ENCODE measurements at regions not wholly inside any gene's neighbourhood (a gene's known extent, or its start where the extent isn't known, plus 50 kb on each side); places are given as distances from the start of the nearest gene placed in this dataset.

DNA sequence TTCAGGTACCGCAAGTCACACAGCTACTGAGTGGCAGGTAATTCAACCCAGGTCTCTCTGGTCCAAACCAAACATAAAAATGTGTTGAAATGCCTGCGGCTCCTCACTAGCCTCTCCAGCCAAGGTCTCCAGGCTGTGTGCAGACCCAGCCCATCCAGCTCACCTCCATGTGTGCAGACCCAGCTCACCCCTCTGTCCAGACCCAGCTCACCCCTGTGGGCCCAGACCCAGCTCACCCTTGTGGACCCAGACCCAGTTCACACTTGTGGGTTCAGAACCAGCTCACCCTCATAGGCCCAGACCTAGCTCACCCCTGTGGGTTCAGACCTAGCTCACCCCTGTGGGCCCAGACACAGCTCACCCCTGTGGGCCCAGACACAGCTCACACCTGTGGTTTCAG lies 188.0 kb upstream of the ADCY2 start:
- TF ChIP-seq, protein P1, sequence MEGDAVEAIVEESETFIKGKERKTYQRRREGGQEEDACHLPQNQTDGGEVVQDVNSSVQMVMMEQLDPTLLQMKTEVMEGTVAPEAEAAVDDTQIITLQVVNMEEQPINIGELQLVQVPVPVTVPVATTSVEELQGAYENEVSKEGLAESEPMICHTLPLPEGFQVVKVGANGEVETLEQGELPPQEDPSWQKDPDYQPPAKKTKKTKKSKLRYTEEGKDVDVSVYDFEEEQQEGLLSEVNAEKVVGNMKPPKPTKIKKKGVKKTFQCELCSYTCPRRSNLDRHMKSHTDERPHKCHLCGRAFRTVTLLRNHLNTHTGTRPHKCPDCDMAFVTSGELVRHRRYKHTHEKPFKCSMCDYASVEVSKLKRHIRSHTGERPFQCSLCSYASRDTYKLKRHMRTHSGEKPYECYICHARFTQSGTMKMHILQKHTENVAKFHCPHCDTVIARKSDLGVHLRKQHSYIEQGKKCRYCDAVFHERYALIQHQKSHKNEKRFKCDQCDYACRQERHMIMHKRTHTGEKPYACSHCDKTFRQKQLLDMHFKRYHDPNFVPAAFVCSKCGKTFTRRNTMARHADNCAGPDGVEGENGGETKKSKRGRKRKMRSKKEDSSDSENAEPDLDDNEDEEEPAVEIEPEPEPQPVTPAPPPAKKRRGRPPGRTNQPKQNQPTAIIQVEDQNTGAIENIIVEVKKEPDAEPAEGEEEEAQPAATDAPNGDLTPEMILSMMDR (conservative IDR thresholded peaks at IDR 0.05; ENCODE audit: low read depth, low read length): no peak
- no peak for DNase-seq (ENCODE audit: low read depth)
- no peak overlapping the region for H3K4me3 ChIP-seq (ENCODE audit: low read length)

DNA sequence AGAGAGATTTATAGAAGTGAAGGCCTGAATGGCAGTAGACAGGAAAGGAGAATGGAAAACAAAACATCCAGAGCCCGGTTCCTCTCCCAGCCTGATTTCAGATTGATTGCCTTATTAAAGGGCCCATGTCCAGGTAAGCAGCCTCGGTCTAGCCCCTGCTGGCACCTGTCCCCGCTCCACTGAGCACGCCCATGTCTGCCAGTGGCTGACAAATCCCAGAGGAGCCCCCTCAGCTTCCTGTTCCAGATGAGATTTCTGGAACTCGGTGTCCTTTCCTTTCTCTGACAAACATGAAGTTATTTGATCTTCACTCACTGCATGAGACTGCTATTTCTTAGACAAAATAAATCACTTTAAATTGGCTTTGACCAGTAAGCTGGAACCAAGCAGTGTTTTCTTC lies 187.0 kb upstream of the ADCY2 start:
- TF ChIP-seq, protein P1 (conservative IDR thresholded peaks at IDR 0.05; ENCODE audit: low read depth, low read length): no peak
- no peak for DNase-seq (ENCODE audit: low read depth)

DNA sequence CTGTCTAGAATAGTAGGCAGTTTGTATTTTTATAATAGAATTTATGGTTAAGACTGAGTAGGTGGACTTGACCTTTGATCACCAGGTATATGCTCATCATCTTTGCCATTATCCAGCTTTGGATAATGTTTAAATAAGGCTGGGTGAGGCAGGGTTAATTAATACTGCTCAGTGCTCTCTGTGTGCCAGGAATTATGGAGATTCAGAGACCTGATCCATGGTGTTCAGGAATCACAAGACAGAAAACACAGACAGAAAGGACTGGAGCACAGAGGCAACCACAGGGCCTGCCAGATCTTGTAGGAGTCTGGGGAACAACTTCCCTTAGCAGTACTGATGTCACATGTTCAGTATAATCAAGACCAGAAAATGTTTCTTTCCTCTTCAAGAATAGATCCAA lies 186.3 kb upstream of the ADCY2 start:
- H3K4me3 ChIP-seq (ENCODE audit: low read length): no peak overlapping the region
- DNase-seq (ENCODE audit: low read depth): no peak
- TF ChIP-seq, protein P1 (conservative IDR thresholded peaks at IDR 0.05; ENCODE audit: low read depth, low read length): no peak

More for the DNA sequence above, 187.0 kb upstream of the ADCY2 start:
- H3K4me3 ChIP-seq (ENCODE audit: low read length): no peak overlapping the region

DNA sequence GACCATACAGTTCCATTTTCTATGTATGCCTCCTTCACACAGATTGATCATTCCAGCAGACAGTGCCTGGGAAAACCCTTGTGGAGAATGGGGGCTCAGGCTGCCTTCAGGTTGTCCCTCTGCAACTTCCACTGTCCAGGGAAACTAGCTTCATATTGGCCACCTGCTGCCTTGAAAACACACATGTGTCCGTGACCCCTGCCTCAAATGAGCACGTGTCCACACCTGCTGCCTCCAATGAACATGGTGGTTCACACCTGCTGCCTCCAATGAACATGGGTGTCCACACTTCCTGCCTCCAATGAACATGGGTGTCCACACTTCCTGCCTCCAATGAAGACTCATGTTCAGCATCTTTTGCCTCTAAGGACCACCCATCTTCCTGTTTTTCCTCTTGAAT lies 185.4 kb upstream of the ADCY2 start:
- H3K4me3 ChIP-seq (ENCODE audit: low read length): no peak overlapping the region
- TF ChIP-seq, protein P1 (conservative IDR thresholded peaks at IDR 0.05; ENCODE audit: low read depth, low read length): no peak
- DNase-seq (ENCODE audit: low read depth): no peak

DNA sequence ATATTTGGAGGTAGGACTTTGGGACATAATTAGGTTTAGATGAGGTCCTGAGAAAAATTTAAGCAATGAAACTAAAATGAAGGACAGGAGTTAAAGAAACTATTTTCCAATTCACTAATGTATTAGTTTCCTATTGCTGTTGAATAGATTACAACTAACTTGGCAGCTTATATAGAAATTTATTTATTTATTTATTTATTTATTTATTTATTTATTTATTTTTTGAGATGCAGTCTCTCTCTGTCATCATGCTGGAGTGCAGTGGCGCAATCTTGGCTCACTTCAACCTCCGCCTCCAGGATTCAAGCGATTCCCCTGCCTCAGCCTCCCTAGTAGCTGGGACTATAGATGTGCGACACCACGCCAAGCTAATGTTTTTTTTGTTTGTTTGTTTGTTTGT lies 182.4 kb upstream of the ADCY2 start:
- TF ChIP-seq, protein P1 (conservative IDR thresholded peaks at IDR 0.05; ENCODE audit: low read depth, low read length): no peak
- H3K4me3 ChIP-seq (ENCODE audit: low read length): no peak overlapping the region
- no peak for DNase-seq (ENCODE audit: low read depth)

DNA sequence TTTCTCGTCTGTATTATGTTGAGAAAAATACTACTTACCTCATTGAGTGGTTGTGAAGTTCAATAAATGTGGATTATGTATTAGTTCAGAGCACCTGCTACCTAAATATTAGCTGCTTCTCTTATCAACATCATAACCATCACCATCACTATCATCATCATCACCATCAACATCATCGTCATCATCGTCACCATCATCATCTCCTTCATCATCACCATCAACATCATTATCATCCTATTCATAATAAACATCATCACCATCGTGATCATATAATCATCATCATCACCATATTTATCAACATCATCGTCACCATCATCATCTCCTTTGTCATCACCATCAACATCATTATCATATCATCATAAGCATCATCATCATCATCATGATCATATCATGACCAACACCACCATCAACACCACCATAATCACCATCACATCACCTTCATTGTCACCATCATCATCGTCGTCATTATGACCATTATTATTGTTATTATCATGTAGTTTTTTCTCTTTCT lies 181.0 kb upstream of the ADCY2 start:
- DNase-seq (ENCODE audit: low read depth): no peak
- TF ChIP-seq, protein P1 (conservative IDR thresholded peaks at IDR 0.05; ENCODE audit: low read depth, low read length): no peak
- no peak overlapping the region for H3K4me3 ChIP-seq (ENCODE audit: low read length)

DNA sequence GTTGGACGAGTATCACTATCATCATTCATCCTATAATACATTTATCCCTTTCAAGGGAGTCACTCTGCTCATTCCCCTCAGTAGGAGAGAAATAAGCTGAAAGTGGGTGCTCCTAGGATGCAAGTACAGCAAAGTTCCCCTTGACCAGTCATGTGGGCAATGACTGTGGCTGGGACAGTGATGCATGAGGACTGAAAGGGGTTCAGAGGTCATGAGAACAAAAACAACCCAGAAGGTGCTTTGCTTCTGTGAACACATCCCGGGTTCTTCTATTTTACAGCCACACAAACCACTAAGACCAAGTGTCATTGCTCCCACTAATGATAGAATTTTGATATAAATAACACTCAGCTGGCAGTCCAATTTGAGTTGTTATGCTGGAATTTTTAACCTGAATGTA lies 177.8 kb upstream of the ADCY2 start:
- no peak overlapping the region for H3K4me3 ChIP-seq (ENCODE audit: low read length)
- no peak for DNase-seq (ENCODE audit: low read depth)
- TF ChIP-seq, protein P1 (conservative IDR thresholded peaks at IDR 0.05; ENCODE audit: low read depth, low read length): no peak
